D341Med (cell line): ENCODE measurements at regions not wholly inside any gene's neighbourhood (a gene's known extent, or its start where the extent isn't known, plus 50 kb on each side); places are given as distances from the start of the nearest gene placed in this dataset.
A peak's percentile ranks its signal among the peaks of the same experiment; 100 is the strongest.
"Not testable (repeated sequence)": the region's sequence is repeated elsewhere in the genome, so short reads cannot be mapped to it uniquely, and the experiment has no call there.

ENCODE experiments used
- DNase-seq: peaks from one replicate; pipeline ENCODE4 v3.0.0; 2012; ENCODE audit warnings: low spot score

DNA sequence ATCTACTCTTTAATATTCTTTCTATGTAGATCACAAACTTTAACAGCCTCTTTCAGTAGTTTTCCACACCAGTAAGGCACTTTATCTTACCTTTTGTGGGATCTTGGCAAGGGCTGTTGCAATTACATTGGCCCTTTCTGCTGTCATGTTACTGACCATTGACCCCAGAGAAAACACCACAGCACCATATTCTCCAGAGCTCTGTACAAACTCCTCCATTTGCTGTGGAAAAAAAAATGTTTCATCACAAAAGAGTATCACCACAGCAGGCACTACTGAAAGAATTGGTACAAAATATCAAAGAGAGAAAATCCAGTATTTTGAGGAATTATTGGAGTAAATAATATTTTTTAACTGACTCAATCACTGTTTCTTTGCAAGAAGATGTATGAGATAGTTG, 62.3 kb upstream of the UGT2A3 start:
- not testable (repeated sequence) for DNase-seq

DNA sequence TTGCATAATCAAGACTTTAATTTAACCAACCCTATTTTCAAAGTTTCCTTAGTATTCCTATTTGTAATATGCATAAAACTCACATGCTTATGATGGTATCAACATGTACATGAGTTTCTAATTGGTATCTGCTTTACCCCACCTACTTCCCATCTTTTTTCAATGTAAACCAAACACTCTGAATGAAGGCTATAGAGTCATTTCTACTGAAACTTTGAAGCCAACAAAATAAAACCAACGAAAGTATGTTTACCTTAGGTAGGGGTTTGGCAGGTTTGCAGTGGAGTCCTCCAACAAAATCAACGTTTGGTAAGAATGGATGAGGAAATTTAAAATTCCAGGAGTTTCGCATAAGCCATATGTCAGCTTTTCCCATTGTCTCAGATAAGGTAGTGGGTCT, 66.4 kb upstream of the UGT2A3 start:
- DNase-seq: not testable (repeated sequence)

GRCh38 chr4:69019538-69020461, 68.2 kb upstream of the UGT2A3 start:
- not testable (repeated sequence) for DNase-seq

DNA sequence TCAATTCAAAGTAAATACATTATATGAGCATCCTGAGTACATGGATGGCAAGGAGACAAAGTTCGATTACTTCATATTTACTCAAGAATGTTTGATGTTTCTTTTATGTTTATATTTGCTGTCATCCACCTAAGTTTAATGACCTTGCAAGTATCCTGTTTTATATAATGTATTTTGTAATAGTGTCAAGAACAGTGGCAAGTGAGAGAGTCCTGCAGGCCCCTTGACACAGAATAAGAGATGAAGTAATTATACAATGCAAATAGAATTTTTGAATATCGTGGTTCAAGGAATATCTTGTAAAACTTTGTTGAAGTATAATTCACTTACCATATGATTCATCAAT, 68.8 kb upstream of the UGT2A3 start:
- not testable (repeated sequence) for DNase-seq

DNA sequence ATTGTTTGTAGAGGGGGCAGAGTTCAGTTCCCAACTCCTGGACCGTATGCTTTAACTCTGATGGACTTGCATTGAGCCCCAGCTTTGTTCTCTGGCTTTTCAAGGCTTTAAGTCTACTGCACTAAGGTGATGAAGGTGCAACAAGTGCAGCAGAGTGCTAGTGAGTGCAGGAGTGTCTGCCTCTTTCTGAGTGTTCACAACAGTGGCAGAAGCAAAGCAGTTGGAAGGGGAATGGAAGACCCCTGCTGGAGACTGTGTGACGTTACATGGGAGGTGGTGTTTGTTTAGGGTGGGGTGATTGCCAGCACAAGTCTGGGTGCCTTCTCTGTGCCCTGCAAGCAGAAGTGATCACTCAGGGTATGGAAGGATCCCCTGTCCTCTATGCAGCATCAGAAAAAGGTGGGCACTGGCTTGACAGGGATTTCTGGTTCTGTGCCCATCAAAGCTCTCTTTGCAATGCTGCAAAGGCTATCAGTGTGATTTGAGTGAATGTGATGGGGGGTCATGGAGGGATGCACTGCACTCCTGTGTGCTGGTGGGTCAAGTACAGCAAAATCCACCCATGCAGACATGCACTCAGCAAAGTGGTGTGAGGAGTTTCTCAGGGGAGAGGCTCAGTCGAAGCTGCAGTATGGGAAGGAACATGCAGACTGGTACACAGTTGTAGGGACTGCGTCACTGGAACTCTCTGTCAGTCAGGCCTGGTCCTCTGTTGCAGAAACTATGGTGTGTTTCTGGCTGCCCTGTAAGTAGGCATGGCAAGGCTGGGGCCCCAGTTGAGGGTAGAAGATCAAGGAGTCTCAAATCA, 70.9 kb upstream of the UGT2B7 start:
- DNase-seq: peak; percentile 50

DNA sequence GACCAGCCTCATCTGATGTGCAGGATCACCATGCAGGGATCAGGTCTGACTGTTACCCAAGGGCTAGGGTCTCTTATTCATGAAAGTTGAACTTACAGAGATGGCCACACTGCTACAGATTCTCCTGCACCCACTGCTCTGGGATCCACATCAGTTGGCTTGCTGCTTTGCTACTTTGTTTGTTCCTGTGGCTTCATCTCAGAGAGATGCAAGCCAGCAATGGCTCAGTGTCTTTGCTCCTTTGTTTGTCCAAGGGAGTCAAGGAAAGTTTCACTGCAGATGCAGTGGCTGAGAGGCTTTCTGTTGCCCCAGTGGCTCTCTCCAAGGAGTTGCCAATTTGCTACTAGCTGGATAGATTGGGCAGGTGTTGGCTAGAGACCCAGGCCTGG, 70.3 kb upstream of the UGT2B7 start:
- no peak for DNase-seq

- no peak for DNase-seq
These were observed 69.3 kb upstream of the UGT2B7 start for GRCh38 chr4:69026974-69027373.

GRCh38 chr4:69030326-69030725, 65.9 kb upstream of the UGT2B7 start:
- no peak for DNase-seq

- no peak for DNase-seq
These were observed 63.2 kb upstream of the UGT2B7 start for GRCh38 chr4:69032847-69033638.

DNA sequence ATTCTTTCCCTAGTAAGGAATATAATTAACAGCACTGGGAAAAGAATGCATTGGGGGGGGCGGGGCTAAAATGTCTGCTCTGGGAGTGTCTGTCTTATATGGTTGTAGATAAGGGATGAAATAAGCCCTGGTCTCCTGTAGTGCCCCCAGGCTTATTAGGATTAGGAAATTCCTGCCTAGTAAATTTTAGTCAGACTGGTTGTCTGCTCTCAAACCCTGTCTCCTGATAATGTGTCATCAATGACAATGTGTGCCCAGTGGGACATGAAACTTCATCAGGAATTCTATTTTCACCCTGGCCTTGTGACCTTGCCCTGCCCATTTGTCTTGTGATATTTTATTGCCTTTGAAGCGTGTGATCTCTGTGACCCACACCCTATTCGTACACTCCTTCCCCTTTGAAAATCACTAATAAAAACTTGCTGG, 61.9 kb upstream of the UGT2B7 start:
- DNase-seq: not testable (repeated sequence)

DNA sequence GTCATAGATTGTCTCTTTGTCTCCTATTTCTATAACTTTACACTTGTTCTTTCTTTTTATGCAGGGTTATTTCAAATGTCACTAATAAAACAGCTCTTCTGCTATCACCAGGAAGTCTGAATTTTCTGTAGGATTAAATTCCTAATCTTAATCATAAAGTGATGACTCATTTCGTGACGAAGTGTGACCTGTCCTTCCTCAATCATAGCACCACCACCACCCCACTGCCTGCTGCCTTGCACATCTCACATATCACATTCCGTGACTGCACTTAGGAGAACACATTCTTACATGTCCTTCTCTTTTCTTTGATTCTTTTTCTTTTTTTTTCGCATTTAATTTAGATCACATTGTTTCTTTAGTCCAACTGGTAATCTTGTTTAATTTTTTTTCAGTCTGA, 57.7 kb upstream of the UGT2B7 start:
- no peak for DNase-seq

- DNase-seq: no peak
These were observed 57.2 kb upstream of the UGT2B7 start for GRCh38 chr4:69039071-69039470.

- no peak for DNase-seq
These were observed 52.0 kb upstream of the UGT2B7 start for GRCh38 chr4:69044247-69044646.
